ENCODE measurements at regions not wholly inside any gene's neighbourhood (a gene's known extent, or its start where the extent isn't known, plus 50 kb on each side); places are given as distances from the start of the nearest gene placed in this dataset.

DNA sequence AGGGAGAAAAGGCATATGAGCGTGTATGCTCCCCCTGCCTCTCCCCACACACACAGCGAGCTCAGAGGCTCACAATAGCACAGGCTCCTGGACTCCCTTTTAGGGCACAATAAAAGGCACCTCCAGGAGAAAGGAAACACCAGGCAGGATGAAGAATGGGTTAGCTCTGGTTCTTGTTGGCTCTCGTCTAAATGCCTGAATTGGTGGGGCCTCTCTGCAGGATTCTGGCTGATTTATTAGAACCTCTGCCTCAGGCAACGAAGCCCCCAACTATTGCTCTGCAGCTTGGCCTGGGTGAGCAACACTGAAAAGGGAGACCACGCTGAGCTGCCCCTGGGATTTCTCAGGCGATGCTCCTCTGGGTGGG, 590.9 kb upstream of the PLXNA2 start:
- TF ChIP-seq, protein P1, sequence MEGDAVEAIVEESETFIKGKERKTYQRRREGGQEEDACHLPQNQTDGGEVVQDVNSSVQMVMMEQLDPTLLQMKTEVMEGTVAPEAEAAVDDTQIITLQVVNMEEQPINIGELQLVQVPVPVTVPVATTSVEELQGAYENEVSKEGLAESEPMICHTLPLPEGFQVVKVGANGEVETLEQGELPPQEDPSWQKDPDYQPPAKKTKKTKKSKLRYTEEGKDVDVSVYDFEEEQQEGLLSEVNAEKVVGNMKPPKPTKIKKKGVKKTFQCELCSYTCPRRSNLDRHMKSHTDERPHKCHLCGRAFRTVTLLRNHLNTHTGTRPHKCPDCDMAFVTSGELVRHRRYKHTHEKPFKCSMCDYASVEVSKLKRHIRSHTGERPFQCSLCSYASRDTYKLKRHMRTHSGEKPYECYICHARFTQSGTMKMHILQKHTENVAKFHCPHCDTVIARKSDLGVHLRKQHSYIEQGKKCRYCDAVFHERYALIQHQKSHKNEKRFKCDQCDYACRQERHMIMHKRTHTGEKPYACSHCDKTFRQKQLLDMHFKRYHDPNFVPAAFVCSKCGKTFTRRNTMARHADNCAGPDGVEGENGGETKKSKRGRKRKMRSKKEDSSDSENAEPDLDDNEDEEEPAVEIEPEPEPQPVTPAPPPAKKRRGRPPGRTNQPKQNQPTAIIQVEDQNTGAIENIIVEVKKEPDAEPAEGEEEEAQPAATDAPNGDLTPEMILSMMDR (conservative IDR thresholded peaks at IDR 0.05; ENCODE audit: low read length), result no peak
- TF ChIP-seq EZH2phosphoT487 (IDR thresholded peaks at IDR 0.05; ENCODE audit: borderline replicate concordance), result no peak

Measured in Loucy (cell line).